T-cell (primary cell): ENCODE measurements at regions not wholly inside any gene's neighbourhood (a gene's known extent, or its start where the extent isn't known, plus 50 kb on each side); places are given as distances from the start of the nearest gene placed in this dataset.

Experiments
- ATAC-seq, 4 experiments: fragments of 200-7000 bp in 3 of 4; fragments of 150-1000 bp in 1 of 4; cut with Tn5 transposase; replicated peaks in 1 of 4; 1 replicate in 3 of 4; 2 replicates in 1 of 4; pipeline ENCODE4 v1.10.0; 2021; ENCODE audit warnings: moderate library complexity in 3 of 4, mild to moderate bottlenecking in 2 of 4, moderate number of reproducible peaks in 1 of 4
- CTCF ChIA-PET, 2 donors: fragments of 300-600 bp; sonication (Branson Sonifier 250); formaldehyde crosslinking; loops; one replicate each; lab custom pipeline; 2022; ENCODE audit warnings: antibody characterized with exemption in 2 of 2; lab: Charles Lee
- POLR2A ChIA-PET, 2 donors: fragments of 300-600 bp; sonication (Branson Sonifier 250); formaldehyde crosslinking; loops; one replicate each; lab custom pipeline; 2022; ENCODE audit warnings: antibody characterized with exemption in 2 of 2; lab: Charles Lee
- DNase-seq, 35 experiments: peaks; one replicate each; pipeline versions ENCODE4 v3.0.0 to v3.0.0-alpha.2; 2013 to 2023
- H3K27ac ChIP-seq: one replicate; pipeline ENCODE4 v1.5.1; 2013; ENCODE audit warnings: low read length
- H3K27me3 ChIP-seq, 2 experiments: replicated peaks in 1 of 2; 1 replicate in 1 of 2; 2 replicates in 1 of 2; pipeline versions ENCODE4 v1.6.1 to v1.7.0; 2013; ENCODE audit warnings: low read length in 1 of 2, mixed read lengths in 1 of 2; ENCODE audit not compliant: control insufficient read depth in 2 of 2, insufficient read depth in 2 of 2; ENCODE audit errors: extremely low read depth in 1 of 2
- H3K36me3 ChIP-seq, 2 donors: 1 replicate in 1 of 2; 2 replicates in 1 of 2; pipeline versions ENCODE4 v1.6.1 to v1.7.0; 2013; ENCODE audit warnings: low read length in 1 of 2; ENCODE audit not compliant: control insufficient read depth in 2 of 2, insufficient read depth in 1 of 2; ENCODE audit errors: extremely low read depth in 1 of 2
- H3K4me1 ChIP-seq, 2 experiments: 1 replicate in 1 of 2; 2 replicates in 1 of 2; pipeline versions ENCODE4 v1.6.1 to v1.7.0; 2013; ENCODE audit warnings: low read length in 2 of 2, mixed read lengths in 1 of 2; ENCODE audit not compliant: insufficient read depth in 2 of 2, control insufficient read depth in 1 of 2; ENCODE audit errors: extremely low read depth in 1 of 2
- H3K4me3 ChIP-seq, 2 donors: 1 replicate in 1 of 2; 2 replicates in 1 of 2; pipeline versions ENCODE4 v1.5.1 to v1.7.0; 2013; ENCODE audit warnings: mild to moderate bottlenecking in 2 of 2, low read length in 1 of 2, moderate library complexity in 1 of 2; ENCODE audit not compliant: control insufficient read depth in 1 of 2; ENCODE audit errors: extremely low read depth in 1 of 2
- H3K9me3 ChIP-seq: 2 replicates; pipeline ENCODE4 v1.7.0; 2013
- H3K27ac Mint-ChIP-seq, 2 donors: one replicate each; pipeline ENCODE4 v1.8.0; 2020 to 2021; ENCODE audit warnings: mild to moderate bottlenecking in 2 of 2, mixed read lengths in 2 of 2
- H3K27me3 Mint-ChIP-seq, 2 donors: one replicate each; pipeline ENCODE4 v1.8.0; 2021 to 2022; ENCODE audit warnings: mixed read lengths in 2 of 2
- H3K36me3 Mint-ChIP-seq: one replicate; pipeline ENCODE4 v1.8.0; 2021; ENCODE audit warnings: mixed read lengths
- H3K4me1 Mint-ChIP-seq, 3 donors: one replicate each; pipeline ENCODE4 v1.8.0; 2020 to 2022; ENCODE audit warnings: mixed read lengths in 3 of 3, mild to moderate bottlenecking in 1 of 3
- H3K4me3 Mint-ChIP-seq, 3 donors: one replicate each; pipeline ENCODE4 v1.8.0; 2020 to 2022; ENCODE audit warnings: mild to moderate bottlenecking in 3 of 3, mixed read lengths in 3 of 3, moderate library complexity in 3 of 3
- H3K9me3 Mint-ChIP-seq, 3 donors: one replicate each; pipeline ENCODE4 v1.8.0; 2020 to 2022; ENCODE audit warnings: mixed read lengths in 3 of 3
- WGBS: methylation state at CpG from one replicate; pipeline ENCODE4 v1.1.5; 2013; ENCODE audit warnings: missing lambda C conversion rate; ENCODE audit not compliant: insufficient coverage; 5-methylcytosine and 5-hydroxymethylcytosine counted together

- ChIA-PET POLR2A (no interaction called here), CTCF (no interaction called here)
- no peaks in the 10 kb centered on the region for H3K36me3 Mint-ChIP-seq
- 20% methylated on average over 2 of the region's 5 CpGs for WGBS
- no peak overlapping the region for H3K27ac ChIP-seq
- no peaks in the 10 kb centered on the region for H3K4me1 ChIP-seq
- ATAC-seq (no peak), DNase-seq (no peak)
- H3K27ac Mint-ChIP-seq, result no peak overlapping the region
- H3K27me3 ChIP-seq, result peaks cover 0 to 7% of the 10 kb centered on the region in 2 experiments
- H3K4me3 Mint-ChIP-seq, result no peak overlapping the region
- H3K27me3 Mint-ChIP-seq, result peaks cover 0 to 12% of the 10 kb centered on the region in 2 donors
- H3K4me3 ChIP-seq, result no peak overlapping the region
- H3K9me3 ChIP-seq, result no peaks in the 10 kb centered on the region
- no peaks in the 10 kb centered on the region for H3K4me1 Mint-ChIP-seq
- H3K9me3 Mint-ChIP-seq, result no peaks in the 10 kb centered on the region
- no peaks in the 10 kb centered on the region for H3K36me3 ChIP-seq
Observed at GRCh38 chr3:176906046-176906905, 291.0 kb downstream of the TBL1XR1 start.

DNA sequence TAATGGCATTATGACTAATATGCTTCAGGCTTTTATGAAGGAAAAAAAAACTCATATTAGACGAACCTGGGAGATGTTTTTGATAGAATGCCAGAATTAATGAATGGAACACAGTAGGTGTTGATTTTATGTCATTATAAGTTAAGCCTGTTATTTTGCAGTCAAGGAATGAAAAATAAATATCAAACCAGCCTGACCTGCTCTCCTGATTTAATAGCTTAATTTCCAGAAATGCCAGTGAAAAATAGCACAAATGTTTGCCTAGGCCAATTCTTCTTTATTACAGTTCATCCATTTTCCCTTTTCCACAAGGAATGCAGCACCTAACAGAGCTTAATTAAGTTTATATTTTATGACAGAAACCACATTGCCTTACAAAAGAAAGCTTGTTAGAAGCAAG is 292.0 kb downstream of the TBL1XR1 start:
- Histone ChIP-seq H3K27ac (no peak overlapping the region), H3K4me3 (no peak overlapping the region), H3K4me1 (no peaks in the 10 kb centered on the region), H3K36me3 (no peaks in the 10 kb centered on the region), H3K9me3 (no peaks in the 10 kb centered on the region), H3K27me3 (peaks cover 0 to 7% of the 10 kb centered on the region in 2 experiments)
- DNase-seq, result no peak
- H3K4me1 Mint-ChIP-seq, result no peaks in the 10 kb centered on the region
- no peak for ATAC-seq
- H3K27me3 Mint-ChIP-seq, result peaks cover 0 to 8% of the 10 kb centered on the region in 2 donors
- no CpG with 5 or more reads among the region's 1 CpG for WGBS
- POLR2A ChIA-PET, result no interaction called here
- H3K4me3 Mint-ChIP-seq, result no peak overlapping the region
- H3K27ac Mint-ChIP-seq, result no peak overlapping the region
- no peaks in the 10 kb centered on the region for H3K9me3 Mint-ChIP-seq
- no peaks in the 10 kb centered on the region for H3K36me3 Mint-ChIP-seq
- CTCF ChIA-PET, result no interaction called here

DNA sequence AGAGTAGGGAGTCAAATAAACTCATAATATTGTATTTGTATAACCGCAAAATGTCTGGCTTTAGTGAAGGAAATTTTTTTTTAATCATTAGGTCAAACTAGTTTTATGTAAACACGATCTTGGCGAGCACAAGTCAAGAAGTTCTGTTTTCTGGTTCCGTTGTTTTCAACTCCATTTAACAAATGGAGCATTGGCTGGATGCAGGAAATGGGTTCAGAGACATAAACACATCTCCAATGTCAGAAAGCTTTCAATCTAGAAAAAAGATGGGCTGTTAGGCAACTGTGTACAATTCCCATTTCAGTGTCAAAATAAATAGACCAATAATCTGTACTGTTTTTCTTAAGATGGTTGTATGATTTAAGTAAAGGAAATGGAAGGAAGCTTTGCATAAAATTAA is 292.8 kb downstream of the TBL1XR1 start:
- 89% methylated on average over 3 of the region's 4 CpGs for WGBS

GRCh38 chr3:176896640-176897039 is 300.6 kb downstream of the TBL1XR1 start:
- peaks cover 0 to 8% (median 0%) of the 10 kb centered on the region in 3 donors for H3K9me3 Mint-ChIP-seq
- H3K9me3 ChIP-seq, result no peaks in the 10 kb centered on the region
- no peak overlapping the region for H3K4me3 Mint-ChIP-seq
- H3K27me3 ChIP-seq, result peaks cover 0 to 5% of the 10 kb centered on the region in 2 experiments
- no peak overlapping the region for H3K27ac ChIP-seq
- no peaks in the 10 kb centered on the region for H3K36me3 Mint-ChIP-seq
- POLR2A ChIA-PET, result no interaction called here
- H3K27ac Mint-ChIP-seq, result no peak overlapping the region
- ATAC-seq, result no peak
- H3K4me1 ChIP-seq, result no peaks in the 10 kb centered on the region
- peaks cover 19 to 48% of the 10 kb centered on the region in 2 donors for H3K27me3 Mint-ChIP-seq
- DNase-seq, result no peak
- no peaks in the 10 kb centered on the region for H3K4me1 Mint-ChIP-seq
- no peak overlapping the region for H3K4me3 ChIP-seq
- no peaks in the 10 kb centered on the region for H3K36me3 ChIP-seq
- CTCF ChIA-PET, result no interaction called here
- WGBS, result 71% methylated on average over 2 of the region's 3 CpGs

More for the DNA sequence above, 292.8 kb downstream of the TBL1XR1 start:
- ChIA-PET CTCF (no interaction called here), POLR2A (no interaction called here)
- Histone ChIP-seq H3K4me3 (no peak overlapping the region), H3K4me1 (no peaks in the 10 kb centered on the region), H3K9me3 (no peaks in the 10 kb centered on the region), H3K27ac (no peak overlapping the region), H3K27me3 (peaks cover 0 to 7% of the 10 kb centered on the region in 2 experiments), H3K36me3 (no peaks in the 10 kb centered on the region)
- Mint-ChIP-seq H3K27ac (no peak overlapping the region), H3K9me3 (no peaks in the 10 kb centered on the region), H3K4me1 (no peaks in the 10 kb centered on the region), H3K4me3 (no peak overlapping the region), H3K27me3 (peaks cover 4 to 13% of the 10 kb centered on the region in 2 donors), H3K36me3 (no peaks in the 10 kb centered on the region)
- no peak for ATAC-seq
- DNase-seq, result no peak

- Mint-ChIP-seq H3K27ac (no peak overlapping the region), H3K36me3 (no peaks in the 10 kb centered on the region), H3K4me1 (no peaks in the 10 kb centered on the region), H3K4me3 (no peak overlapping the region), H3K27me3 (peaks cover 19 to 44% of the 10 kb centered on the region in 2 donors), H3K9me3 (peaks cover 0 to 8% (median 0%) of the 10 kb centered on the region in 3 donors)
- POLR2A ChIA-PET, result no interaction called here
- Histone ChIP-seq H3K36me3 (no peaks in the 10 kb centered on the region), H3K27ac (no peak overlapping the region), H3K4me3 (no peak overlapping the region), H3K4me1 (no peaks in the 10 kb centered on the region), H3K9me3 (no peaks in the 10 kb centered on the region), H3K27me3 (peaks cover 0 to 5% of the 10 kb centered on the region in 2 experiments)
- DNase-seq (no peak), ATAC-seq (no peak)
- CTCF ChIA-PET, result no interaction called here
- 100% methylated on average over 1 of the region's 3 CpGs for WGBS
Observed at GRCh38 chr3:176896165-176896564, 301.1 kb downstream of the TBL1XR1 start.

GRCh38 chr3:176879710-176880109 is 317.6 kb downstream of the TBL1XR1 start:
- Histone ChIP-seq H3K4me1 (no peaks in the 10 kb centered on the region), H3K9me3 (no peaks in the 10 kb centered on the region), H3K27me3 (peaks cover 0 to 16% of the 10 kb centered on the region in 2 experiments), H3K4me3 (no peak overlapping the region), H3K36me3 (no peaks in the 10 kb centered on the region), H3K27ac (no peak overlapping the region)
- no CpG with 5 or more reads among the region's 1 CpG for WGBS
- no peak overlapping the region for H3K27ac Mint-ChIP-seq
- H3K9me3 Mint-ChIP-seq, result peaks cover 4 to 16% (median 5%) of the 10 kb centered on the region in 3 donors
- ChIA-PET CTCF (interaction anchor here in 1 of 2 donors (0.6 kb wide), 1 partner anchor 70 kb away, joined by 3 read pairs; no protein-coding TSS in a partner anchor), POLR2A (no interaction called here)
- DNase-seq (no peak), ATAC-seq (no peak)
- no peaks in the 10 kb centered on the region for H3K4me1 Mint-ChIP-seq
- H3K4me3 Mint-ChIP-seq, result no peak overlapping the region
- no peaks in the 10 kb centered on the region for H3K36me3 Mint-ChIP-seq
- H3K27me3 Mint-ChIP-seq, result peaks cover 22 to 23% of the 10 kb centered on the region in 2 donors
